GM10266 (cell line): ENCODE measurements at regions not wholly inside any gene's neighbourhood (a gene's known extent, or its start where the extent isn't known, plus 50 kb on each side); places are given as distances from the start of the nearest gene placed in this dataset.

Experiments used
- DNase-seq: peaks from one replicate; pipeline ENCODE4 v3.0.0; 2012; ENCODE audit errors: extremely low spot score
- TF ChIP-seq, protein P1 (sequence below): IDR thresholded peaks from 2 replicates; pipeline ENCODE4 v1.5.1; 2012; ENCODE audit warnings: mild to moderate bottlenecking, low read depth; ENCODE audit not compliant: control insufficient read depth, insufficient read depth; ENCODE audit errors: missing control alignments

DNA sequence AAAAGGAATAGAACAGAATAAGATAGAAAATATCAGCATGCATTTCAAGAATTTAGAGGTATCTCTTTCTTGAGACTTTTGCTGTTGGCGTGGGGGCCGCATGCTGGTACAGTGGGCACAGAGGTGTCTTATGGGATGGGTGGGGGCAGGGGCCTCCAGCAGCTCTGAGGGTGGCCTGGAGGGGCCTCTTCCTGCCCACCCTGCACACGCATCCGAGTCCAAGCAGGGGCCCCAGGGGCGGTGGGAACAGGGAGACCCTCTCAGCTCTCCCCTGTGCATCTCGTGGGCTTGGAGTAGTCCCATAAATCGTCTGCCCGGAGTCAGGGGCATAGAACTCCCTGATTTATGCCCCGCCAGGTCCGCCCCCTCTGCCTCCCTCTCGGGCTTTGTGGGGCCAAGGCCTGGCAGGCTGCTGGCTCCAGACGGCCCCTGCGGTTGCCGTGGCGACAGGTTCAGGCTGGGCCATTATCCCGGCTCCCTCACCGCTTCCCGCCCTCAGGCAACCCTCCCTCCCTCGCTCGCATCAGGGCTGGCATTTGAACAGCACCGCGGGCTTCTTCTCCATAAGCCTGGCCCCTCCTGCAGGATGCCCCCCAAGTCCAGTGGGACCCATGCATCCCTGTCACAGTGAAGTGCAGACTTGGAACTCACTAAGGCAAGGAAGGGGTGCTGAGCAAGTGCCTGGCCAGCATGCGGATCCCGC lies 133.2 kb upstream of the ZBTB40 start:
- DNase-seq = no peak
- TF ChIP-seq, protein P1, sequence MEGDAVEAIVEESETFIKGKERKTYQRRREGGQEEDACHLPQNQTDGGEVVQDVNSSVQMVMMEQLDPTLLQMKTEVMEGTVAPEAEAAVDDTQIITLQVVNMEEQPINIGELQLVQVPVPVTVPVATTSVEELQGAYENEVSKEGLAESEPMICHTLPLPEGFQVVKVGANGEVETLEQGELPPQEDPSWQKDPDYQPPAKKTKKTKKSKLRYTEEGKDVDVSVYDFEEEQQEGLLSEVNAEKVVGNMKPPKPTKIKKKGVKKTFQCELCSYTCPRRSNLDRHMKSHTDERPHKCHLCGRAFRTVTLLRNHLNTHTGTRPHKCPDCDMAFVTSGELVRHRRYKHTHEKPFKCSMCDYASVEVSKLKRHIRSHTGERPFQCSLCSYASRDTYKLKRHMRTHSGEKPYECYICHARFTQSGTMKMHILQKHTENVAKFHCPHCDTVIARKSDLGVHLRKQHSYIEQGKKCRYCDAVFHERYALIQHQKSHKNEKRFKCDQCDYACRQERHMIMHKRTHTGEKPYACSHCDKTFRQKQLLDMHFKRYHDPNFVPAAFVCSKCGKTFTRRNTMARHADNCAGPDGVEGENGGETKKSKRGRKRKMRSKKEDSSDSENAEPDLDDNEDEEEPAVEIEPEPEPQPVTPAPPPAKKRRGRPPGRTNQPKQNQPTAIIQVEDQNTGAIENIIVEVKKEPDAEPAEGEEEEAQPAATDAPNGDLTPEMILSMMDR = no peak

DNA sequence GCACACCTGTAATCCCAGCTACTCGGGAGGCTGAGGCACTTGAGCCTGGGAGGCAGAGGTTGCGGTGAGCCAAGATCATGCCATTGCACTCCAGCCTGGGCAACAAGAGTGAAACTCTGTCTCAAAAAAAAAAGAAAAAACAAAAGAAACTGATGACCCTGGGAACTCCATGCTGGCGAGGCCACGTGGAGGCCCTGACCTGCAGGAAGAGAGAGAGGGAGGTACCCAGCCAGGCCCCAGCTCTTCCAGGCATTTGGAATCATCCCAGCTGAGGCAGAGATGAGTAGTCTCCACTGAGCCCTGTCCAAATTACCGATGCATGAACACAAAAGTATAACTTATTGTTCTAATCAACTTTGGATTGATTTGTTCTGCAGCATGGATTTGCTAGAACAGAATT lies 132.0 kb upstream of the ZBTB40 start:
- DNase-seq = no peak
- TF ChIP-seq, protein P1 = no peak

DNA sequence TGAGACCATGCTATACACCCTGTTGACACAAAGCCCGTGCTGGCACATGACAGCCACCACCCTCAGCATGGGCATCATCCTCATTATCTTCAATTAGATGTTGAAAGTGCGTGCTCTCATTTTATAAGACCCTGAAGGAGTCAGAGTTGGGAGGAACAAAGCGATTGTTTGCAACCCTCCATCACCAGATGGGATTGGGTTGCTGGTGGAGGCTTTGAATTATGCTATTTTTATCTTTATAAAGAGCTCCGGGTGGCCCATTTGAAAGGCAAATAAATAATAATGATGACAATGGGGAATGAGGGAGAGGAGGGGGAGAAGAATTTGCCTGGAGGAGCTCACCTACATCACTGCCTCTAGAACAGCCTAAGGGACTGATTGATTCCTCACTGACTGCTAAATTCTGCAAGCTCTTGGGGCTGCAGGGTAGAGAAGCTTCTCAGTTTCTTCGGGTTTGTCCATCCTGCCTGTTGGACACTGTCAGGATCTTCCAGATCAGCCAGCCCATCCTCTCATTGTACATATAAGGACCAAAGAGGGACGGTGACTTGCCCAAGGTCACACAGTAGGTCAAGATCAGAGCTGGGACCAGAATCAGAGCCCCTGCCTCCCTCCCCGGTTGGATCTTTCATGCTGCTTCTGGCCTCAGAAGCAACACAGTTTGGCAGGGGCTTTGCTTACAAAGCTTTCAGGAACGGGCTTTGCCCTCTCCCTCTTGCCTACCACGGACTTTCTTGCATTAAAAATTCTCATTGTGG lies 130.9 kb upstream of the ZBTB40 start:
- TF ChIP-seq, protein P1 = no peak

GRCh38 chr1:22321917-22322316 lies 129.7 kb upstream of the ZBTB40 start:
- TF ChIP-seq, protein P1 = no peak
- DNase-seq = no peak

More for the DNA sequence above, 130.9 kb upstream of the ZBTB40 start:
- no peak for DNase-seq

- TF ChIP-seq, protein P1 = no peak
- no peak for DNase-seq
Measured at GRCh38 chr1:22323141-22323845, 128.4 kb upstream of the ZBTB40 start.

DNA sequence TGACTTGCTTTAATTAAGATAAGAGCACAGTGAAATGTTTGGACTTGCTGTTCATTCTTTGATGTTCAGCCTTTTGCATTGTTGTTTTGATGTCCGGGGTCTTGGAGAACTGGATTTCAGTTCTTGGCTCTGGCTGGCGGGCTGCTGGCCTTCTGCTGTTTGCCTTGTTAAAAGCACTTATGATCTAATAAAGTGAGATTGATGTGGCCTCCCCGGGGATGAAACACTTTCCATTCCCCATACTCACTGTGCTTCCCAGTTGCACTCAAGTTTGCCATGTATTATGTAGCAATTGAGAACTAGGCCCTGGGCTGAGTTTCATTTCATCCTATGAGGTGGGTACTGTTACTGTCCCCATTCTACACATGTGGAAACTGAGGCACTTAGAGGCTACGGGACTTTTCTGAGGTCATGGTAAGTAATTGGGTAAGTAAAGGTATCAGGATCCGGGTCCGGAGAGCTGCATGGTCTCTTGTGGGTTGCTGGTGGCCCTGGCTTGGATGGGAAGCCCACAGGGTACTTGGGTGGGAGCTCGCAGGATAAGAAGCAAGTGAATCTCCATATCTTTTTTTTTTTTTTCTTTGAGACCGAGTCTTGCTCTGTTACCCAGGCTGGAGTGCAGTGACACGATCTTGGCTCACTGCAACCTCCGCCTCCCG lies 127.7 kb upstream of the ZBTB40 start:
- TF ChIP-seq, protein P1 = no peak
- DNase-seq = no peak
